HTR-8/SVneo (cell line): ENCODE measurements at regions not wholly inside any gene's neighbourhood (a gene's known extent, or its start where the extent isn't known, plus 50 kb on each side); places are given as distances from the start of the nearest gene placed in this dataset.
A peak's percentile ranks its signal among the peaks of the same experiment; 100 is the strongest.
"Not testable (repeated sequence)": the region's sequence is repeated elsewhere in the genome, so short reads cannot be mapped to it uniquely, and the experiment has no call there.

Source experiments
- DNase-seq: peaks from one replicate; pipeline ENCODE4 v3.0.0; 2011; ENCODE audit warnings: low spot score, mixed read lengths; ENCODE audit not compliant: insufficient read length
- FAIRE-seq: peaks from 2 replicates; lab custom pipeline; 2011; peaks lifted over from hg19 to GRCh38; lab: Jason Lieb, UNC

DNA sequence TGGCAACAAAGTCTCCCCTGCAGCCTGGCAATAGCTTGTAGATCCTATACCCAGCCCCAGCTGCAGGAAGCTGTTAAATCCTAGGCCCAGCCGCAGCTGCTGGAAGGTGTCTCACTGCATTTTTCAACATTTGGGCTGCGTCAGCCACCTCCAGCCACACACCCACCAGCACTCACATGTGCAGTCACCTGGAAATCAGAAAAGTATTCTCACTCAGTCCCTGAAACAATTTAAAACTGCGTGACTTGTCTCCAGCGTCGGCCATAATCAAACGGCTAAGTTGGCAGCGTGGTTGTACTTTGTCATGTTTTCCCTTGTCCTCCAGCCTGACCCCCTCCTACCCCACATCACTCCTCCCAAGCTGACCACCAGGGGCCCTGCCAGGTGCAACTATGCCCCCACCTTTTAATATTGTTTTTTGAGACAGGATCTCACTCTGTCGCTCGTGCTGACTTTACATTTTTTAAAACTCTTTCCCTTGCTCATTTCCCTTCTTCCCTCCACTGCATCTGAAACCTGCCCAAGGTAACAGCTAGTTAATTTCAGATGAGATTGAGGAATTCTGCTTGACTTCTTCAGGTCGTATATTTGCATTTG lies 97.2 kb upstream of the FRG1 start:
- FAIRE-seq = no peak

DNA sequence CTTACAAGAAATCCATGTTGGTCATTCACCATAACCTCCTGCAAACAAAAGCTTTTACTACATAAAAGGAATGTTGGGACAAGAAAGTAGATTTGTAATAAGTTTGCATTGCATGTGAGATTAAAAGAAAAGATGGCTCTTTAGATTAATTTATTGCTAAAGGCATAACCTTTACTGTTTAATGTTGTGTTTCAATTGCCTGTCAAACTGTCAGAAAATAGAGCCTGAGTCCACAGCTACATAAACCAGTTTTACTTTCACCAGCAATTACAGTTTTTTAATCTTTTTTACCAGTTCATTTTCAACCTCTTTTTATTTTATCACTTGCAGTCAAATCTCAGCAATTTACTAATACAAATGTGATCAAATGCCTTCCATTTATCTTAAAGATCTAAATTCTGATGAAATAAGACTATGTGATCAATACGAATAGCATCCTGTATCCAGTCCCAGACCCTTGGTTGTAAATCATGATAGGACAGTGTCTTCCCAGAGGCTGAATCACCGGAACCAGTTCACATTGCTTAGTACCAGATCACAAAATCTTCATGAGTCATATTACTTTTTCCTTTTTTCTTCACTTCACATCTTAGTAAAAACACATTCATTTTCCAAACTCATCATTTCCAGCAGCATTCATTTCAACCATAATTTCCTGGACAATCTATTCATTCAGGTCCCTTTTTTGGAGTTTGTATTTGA lies 95.4 kb upstream of the FRG1 start:
- DNase-seq (peak; percentile 49), FAIRE-seq (no peak)

More for the DNA sequence above, 97.2 kb upstream of the FRG1 start:
- DNase-seq = no peak

DNA sequence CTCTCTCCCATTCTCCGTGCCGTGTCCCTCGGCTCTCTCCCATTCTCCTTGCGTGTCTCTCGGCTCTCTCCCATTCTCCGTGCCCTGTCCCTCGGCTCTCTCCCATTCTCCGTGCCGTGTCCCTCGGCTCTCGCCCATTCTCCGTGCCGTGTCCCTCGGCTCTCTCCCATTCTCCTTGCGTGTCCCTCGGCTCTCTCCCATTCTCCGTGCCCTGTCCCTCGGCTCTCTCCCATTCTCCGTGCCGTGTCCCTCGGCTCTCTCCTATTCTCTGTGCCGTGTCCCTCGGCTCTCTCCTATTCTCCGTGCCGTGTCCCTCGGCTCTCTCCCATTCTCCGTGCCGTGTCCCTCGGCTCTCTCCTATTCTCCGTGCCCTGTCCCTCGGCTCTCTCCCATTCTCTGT lies 94.6 kb upstream of the FRG1 start:
- DNase-seq = not testable (repeated sequence)
- peak; percentile 98 for FAIRE-seq

DNA sequence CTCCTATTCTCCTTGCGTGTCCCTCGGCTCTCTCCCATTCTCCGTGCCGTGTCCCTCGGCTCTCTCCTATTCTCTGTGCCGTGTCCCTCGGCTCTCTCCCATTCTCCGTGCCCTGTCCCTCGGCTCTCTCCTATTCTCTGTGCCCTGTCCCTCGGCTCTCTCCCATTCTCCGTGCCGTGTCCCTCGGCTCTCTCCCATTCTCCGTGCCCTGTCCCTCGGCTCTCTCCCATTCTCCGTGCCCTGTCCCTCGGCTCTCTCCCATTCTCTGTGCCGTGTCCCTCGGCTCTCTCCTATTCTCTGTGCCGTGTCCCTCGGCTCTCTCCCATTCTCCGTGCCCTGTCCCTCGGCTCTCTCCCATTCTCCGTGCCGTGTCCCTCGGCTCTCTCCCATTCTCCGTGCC lies 94.1 kb upstream of the FRG1 start:
- DNase-seq, FAIRE-seq: not testable (repeated sequence)

DNA sequence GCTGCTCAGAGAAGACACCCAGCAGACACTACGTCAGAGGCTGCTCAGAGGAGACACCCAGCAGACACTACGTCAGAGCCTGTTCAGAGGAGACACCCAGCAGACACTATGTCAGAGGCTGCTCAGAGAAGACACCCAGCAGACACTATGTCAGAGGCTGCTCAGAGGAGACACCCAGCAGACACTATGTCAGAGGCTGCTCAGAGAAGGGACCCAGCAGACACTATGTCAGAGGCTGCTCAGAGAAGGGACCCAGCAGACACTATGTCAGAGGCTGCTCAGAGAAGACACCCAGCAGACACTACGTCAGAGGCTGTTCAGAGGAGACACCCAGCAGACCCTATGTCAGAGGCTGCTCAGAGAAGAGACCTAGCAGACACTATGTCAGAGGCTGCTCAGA lies 92.0 kb upstream of the FRG1 start:
- DNase-seq, FAIRE-seq: not testable (repeated sequence)

DNA sequence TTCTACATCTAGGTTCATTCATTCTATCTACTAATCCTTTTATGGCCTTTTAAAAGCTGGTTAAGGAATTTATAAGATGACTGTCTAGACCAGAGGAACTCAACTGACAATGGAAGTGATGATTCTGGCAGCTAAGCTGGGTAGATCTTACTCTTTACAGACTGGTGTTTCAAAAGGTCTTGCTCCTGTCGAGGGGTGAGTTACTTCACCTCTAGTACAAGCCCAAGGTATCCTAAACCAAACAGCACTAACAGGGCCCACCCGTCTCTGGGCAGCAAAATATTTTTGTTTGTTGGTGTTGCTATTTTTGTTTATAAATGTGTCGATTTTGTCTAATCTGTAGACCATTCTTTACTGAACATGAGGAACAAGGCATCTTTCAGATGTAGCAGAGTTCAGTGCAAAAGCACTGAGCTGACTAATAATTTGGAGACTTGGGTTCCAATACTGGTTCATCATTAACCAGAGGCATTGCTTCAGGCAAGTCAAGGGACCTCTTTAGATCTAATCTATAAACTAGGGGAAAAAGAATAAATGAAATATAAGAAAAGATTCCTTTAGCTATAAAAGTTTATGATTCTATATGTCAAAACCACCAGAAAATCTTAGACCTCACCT lies 90.3 kb upstream of the FRG1 start:
- no peak for FAIRE-seq
- DNase-seq = no peak

DNA sequence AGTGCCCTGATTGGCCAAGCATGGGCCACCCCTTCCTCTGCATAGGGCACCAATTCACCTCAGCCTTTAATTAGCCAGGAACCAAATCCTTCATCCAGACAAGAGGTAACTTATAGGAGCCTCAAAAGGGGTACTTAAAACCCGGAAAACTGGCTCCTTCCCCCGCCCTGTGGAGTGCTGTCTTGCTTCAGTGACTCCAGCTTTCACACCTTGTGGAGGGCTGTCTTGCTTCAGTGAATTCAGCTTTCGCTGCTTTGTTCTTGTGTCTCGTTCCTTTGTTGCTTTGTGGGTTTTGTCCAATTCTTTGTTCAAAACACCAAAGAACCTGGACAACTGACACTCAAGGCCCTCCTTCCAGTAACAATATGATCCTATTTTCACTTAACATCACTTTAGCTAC lies 82.2 kb upstream of the FRG1 start:
- DNase-seq = no peak
- FAIRE-seq = no peak

DNA sequence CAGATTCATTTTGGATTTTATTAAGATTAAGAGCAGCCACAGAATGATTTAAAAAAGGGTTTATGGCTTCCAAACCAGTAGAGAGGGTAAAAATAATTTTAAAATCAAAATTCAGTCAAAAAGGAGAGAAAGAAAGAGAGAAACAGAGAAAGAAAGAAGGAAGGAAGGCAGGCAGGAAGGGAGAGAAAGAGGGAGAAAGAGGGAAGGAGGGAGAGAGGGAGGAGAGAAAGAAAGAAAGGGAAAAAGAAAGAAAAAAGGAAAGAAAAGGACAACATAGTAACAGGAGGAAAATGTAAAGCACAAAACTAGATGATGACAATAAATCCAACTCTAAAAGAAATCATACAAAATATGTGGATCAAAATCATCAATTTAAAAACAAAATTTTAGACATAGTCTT lies 79.6 kb upstream of the FRG1 start:
- FAIRE-seq = no peak
- DNase-seq = no peak

DNA sequence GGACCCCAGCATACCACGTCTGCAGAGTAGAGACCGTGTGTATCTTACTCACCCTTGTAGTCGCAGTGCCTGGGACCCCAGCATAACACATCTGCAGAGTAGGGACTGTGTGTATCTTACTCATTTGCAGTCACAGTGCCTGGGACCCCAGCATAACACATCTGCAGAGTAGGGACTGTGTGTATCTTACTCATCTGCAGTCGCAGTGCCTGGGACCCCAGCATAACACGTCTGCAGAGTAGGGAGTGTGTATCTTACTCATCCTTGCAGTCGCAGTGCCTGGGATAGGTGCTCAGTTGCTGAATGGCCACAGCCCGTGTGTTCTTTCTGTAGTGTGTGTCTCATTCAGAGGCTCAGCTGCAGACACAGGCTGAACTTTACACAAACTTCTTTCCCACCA lies 71.4 kb upstream of the FRG1 start:
- FAIRE-seq (no peak), DNase-seq (no peak)

DNA sequence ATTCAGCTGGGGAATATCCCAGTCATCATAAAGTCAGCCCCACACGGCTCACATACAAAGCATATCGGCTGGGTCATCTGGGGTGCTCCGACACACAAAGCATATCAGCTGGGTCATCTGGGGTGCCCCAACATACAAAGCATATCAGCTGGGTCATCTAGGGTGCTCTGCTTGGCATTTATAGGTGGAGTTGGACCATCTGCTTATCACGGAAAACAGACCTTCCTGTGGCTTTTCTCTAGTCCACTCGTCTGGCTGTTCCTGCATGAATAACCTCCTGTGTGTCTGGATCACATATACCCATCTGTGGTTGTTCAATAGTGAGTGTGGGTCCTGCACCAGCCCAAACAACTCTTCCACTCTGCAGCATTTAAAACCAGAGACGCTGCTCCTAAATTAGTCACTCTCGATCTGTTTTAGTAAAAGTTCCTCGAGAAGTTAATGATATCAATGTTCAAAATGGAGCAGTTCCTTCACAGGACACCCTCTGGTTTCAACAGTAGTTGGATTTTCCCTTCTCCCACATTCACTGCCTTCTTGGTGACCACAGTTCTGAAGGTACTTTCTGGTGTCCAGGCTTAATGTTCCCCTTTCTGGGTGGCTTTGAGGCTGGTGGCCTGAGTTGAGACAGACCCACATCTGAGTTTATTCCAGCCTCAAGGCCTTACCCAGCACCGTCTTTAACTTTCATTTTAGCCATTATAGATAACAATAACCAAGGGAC lies 70.0 kb upstream of the FRG1 start:
- FAIRE-seq (no peak), DNase-seq (no peak)

DNA sequence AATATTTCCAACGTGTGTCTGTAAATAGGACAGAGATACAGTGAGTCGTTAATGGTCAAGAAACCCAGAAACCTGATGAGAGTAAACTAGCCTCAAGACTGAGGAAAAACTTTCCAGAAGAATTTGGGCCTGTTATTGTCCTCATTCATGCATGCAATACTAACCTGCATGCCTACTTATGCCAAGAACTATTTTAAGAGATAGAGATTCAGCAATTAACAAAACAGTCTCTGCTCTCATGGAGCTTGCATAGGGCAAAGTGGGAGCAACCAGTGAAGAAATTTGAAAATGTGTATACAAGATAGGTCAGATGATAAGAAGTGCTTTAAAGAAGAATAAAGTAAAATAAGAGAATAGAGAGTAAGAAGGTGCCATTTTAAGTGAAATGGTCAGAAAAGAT lies 66.1 kb upstream of the FRG1 start:
- DNase-seq (no peak), FAIRE-seq (no peak)

DNA sequence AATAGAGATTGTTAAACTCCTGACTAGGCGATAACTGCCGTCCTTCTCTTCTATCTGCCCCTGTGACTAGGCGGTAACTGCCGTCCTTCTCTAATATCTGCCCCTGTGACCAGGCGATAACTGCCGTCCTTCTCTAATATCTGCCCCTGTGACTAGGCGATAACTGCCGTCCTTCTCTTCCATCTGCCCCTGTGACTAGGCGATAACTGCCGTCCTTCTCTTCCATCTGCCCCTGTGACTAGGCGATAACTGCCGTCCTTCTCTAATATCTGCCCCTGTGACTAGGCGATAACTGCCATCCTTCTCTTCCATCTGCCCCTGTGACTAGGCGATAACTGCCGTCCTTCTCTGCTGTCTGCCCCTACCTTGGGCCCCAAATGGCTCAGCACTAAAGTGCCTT lies 59.5 kb upstream of the FRG1 start:
- DNase-seq = not testable (repeated sequence)
- peak; percentile 98 for FAIRE-seq

DNA sequence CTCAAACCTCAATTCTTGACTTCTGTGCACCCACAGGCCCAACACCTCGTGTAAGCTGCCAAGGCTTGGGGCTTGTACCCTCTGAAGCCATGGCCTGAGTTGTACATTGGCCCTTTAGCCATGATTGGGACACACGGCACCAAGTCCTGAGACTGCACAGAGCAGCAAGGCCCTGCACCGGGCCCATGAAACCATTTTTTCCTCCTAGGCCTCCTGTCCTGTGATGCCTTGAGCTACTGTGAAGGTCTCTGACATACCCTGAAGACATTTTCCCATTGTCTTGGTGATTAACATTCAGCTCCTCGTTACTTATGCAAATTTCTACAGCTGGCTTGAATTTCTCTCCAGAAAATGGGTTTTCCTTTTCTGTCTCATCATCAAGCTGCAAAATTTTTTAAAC lies 52.3 kb upstream of the FRG1 start:
- not testable (repeated sequence) for FAIRE-seq, DNase-seq
